NCI-H1417 treated with DMSO at 0.1 percent for 48 hours (cell line): ENCODE measurements at regions not wholly inside any gene's neighbourhood (a gene's known extent, or its start where the extent isn't known, plus 50 kb on each side); places are given as distances from the start of the nearest gene placed in this dataset.

ENCODE experiments used
- DNase-seq: peaks from one replicate; lab custom pipeline; 2025; lab: John Stamatoyannopoulos, UW

- DNase-seq, result no peak
Measured at GRCh38 chr5:125286271-125286670, 539.8 kb upstream of the ZNF608 start.

DNA sequence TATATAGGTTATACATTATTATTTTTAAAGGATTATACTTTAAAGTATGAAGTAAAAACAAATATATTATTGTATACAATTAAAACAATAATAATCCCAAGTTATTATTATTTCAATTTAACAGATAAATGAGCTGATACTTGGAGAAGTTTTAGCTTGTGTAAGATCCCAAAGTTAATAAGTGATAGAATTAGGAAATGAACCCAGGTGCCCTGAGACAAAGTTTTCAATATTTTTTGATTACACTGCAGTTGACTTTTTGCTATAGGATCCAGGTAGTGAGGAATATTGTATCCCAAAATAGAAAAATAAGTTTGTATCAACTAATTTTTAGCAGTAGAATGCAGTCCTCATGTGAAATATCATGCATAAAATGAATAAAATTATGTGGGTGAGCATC is 543.2 kb upstream of the ZNF608 start:
- DNase-seq, result no peak

DNA sequence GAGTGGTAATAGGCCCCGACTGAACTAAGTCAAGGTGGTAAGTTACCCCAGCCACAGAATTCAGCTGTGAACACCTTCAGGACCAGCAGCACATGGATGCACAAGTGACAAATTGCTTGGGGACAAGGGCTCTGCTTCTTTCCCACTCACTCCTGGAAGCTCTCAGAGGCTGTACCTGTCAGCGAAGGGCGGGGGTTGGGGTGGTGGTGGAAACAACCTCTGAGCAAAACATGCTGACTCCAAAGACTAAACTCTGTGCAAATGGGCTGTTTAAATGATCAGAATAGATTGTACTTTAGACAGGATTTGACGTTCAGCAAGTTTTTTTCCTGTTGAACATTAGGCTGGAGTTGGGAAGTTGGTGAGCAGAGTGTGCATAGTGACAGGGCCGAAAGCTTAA is 544.5 kb upstream of the ZNF608 start:
- DNase-seq, result no peak

DNA sequence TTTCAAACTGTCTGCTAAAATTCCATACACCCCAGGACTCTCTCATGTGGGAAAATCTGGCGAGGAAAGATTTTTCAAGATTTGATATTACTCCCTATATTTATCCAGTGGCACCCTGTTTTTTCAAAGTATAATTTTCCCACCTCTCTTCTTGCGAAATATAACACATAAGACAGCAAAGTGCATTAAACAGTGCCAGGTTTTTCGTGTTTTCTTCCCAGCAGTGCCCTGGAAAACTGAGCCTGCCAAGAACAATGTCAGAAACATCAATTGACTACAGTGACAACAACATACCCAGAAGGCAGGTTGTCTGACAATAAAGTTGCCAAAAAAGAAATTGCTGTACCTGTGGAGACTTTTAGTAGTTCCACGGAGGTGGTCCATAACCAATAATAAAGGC is 545.0 kb upstream of the ZNF608 start:
- DNase-seq, result no peak

GRCh38 chr5:125293223-125293622 is 546.8 kb upstream of the ZNF608 start:
- no peak for DNase-seq

DNA sequence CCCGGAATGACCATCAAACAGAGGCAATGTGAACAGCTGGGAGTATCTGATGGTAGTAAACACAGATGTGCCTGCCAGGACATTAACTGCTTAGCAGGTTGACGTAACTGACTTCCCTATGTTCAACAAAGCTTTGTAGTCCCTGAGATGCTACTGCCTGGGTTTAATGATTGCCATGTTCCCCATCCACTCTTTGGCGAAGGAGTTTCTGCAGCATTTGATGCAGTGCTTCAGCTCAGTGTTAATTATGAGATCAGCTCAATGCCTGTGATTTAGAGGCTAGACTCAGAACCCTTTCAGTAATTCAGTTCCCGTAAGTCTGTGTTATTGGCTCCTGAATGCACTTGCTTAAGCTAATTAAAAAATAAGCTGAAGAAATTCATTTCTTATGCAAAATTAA is 547.3 kb upstream of the ZNF608 start:
- DNase-seq, result no peak

GRCh38 chr5:125294844-125295243 is 548.4 kb upstream of the ZNF608 start:
- no peak for DNase-seq

- no peak for DNase-seq
Measured at GRCh38 chr5:125295405-125295872, 549.0 kb upstream of the ZNF608 start.

- no peak for DNase-seq
Measured at GRCh38 chr5:125298258-125298657, 551.8 kb upstream of the ZNF608 start.

- DNase-seq, result no peak
Measured at GRCh38 chr5:125298746-125299379, 552.4 kb upstream of the ZNF608 start.

DNA sequence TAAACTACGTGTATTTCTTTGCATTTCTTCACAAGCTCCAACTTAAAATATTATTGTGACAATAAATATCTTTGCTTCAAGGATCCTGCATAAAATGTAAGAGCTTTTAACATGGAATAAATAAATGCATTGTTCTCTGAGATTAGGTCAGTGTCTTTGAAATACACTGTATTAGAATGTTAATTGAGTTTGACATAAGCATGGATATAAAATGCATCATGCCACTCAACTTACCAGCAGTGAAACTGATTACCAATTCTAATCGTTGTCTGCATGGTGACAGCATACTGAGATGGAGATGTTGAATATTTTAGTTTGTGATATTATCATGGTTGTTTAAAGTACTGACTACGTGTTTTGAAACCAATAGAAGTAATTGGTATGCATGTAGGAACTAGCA is 555.3 kb upstream of the ZNF608 start:
- no peak for DNase-seq

- no peak for DNase-seq
Measured at GRCh38 chr5:125302577-125302976, 556.1 kb upstream of the ZNF608 start.

- DNase-seq, result no peak
Measured at GRCh38 chr5:125306741-125307140, 560.3 kb upstream of the ZNF608 start.

DNA sequence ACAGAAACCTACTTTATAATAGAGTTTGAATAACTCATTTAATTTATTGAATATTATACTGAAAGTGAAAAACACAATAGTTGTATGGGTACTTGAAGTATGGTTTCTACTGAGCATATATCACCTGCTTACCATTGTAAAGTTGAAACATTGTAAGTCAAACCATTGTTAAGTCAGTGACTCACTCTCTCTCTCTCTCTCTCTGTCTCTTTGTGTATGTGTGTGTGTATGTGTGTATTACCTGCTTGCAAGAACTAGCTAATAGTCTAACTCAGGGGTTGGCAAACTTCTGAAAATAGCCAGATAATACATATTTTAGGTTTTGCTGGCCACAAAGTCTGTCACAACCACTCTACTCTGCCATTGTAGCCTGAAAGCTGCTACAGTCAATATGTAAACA is 564.3 kb upstream of the ZNF608 start:
- no peak for DNase-seq

DNA sequence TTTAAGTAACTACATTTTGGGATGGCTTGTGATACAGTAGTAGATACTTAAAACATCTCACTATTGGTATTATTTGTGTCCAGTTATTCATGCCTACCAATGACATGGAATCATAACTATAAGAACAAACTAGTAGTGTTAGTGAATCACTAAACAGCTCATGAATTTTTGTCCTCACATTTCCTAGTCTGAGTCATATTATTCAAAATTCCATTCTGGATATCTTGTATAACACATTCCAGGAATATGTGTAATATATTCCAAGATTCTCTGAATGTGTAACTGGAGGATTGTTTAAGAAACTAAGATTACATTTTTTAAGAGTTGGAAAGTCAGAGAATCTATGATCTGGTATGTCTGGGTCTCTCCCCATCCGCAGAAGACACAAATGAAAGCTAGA is 565.3 kb upstream of the ZNF608 start:
- no peak for DNase-seq

- no peak for DNase-seq
Measured at GRCh38 chr5:125313555-125313954, 567.1 kb upstream of the ZNF608 start.

- no peak for DNase-seq
Measured at GRCh38 chr5:125315306-125315705, 568.9 kb upstream of the ZNF608 start.

DNA sequence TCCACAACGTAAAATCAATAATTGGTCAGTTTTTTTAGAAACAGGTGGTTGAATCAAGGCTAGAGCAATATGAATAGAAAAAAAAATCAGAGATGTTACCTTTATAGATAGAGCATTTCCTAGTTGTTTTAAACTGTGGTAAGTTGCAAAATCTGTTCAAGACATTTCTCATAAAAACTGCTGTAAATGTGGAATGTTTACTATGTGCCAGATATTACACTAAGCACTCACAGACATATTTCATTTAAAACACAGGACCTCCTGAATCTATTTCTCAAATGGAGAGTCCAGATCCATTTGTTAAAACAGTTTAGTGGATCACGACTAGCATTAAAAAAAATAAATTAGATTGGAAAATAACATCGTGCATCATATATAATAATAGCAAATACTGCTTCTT is 570.0 kb upstream of the ZNF608 start:
- DNase-seq, result no peak

- peak; percentile 95 for DNase-seq
Measured at GRCh38 chr5:125316915-125317535, 570.6 kb upstream of the ZNF608 start.

DNA sequence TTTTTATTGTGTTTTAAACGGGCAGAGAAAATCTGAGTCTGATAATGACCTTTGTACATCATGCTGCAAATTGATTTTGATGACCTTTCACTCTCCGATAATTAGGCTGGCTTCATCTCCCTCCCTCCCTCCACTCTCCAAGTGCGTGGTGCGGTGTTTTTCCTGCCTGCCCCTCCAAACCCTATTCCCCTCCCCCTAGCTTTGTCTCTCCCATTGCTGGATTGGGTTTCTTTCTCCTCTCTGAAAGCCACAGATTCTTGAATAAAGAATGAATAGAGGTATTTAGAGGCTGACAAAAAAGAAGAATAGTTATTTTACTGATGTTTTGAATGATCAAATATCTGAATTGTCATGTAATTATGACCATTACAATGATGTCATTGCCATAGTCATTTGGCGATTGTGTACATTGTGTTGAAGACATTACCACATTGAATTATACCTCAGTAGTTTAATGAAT is 571.1 kb upstream of the ZNF608 start:
- DNase-seq, result no peak

DNA sequence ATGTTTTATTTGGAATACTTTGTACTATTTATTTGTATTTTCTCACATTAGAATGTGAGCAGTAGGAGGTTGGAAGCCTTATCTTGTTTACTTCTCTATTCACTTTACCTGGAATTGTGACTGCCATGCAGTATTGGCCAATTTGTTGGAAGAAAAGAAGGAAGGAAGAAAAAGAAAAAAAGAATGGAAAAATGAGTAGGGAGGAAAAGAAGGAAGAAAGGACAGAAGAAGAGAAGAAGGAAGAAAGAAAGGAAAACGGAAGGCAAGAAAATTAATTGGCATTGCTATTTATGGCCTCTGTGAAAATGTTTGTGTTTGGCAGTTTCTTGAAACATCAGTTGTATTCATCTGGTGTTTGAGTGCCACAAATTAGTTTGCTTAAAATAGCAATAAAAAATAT is 575.2 kb upstream of the ZNF608 start:
- DNase-seq, result no peak

- DNase-seq, result no peak
Measured at GRCh38 chr5:125323613-125324012, 577.2 kb upstream of the ZNF608 start.

GRCh38 chr5:125325488-125326149 is 579.2 kb upstream of the ZNF608 start:
- DNase-seq, result peak; percentile 41

DNA sequence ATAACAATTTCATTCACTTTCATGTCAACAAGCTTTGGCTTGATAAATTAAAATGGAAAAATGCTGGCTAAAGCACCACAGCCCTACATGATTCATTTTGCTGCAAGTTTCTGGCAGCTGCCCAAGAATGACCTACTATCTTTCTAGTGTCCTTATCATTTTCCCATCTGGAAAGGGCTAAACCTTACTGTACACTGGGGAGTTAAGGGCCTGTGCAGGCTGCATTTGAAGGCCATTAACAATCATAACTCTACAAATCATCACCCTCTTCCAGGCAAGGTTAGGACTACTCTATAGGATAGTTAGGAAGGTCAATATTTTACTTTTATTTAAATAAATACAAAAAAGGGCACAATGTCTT is 579.7 kb upstream of the ZNF608 start:
- peak; percentile 41 for DNase-seq
